Lower leg skin (tissue), 4 donors: ENCODE measurements at regions not wholly inside any gene's neighbourhood (a gene's known extent, or its start where the extent isn't known, plus 50 kb on each side); places are given as distances from the start of the nearest gene placed in this dataset.

Experiments used
- DNase-seq, 2 donors: peaks; one replicate each; pipeline ENCODE4 v3.0.0-alpha.2; 2019; ENCODE audit warnings: low spot score in 2 of 2
- H3K4me3 ChIP-seq: fragments of 200-600 bp; sonication (generic); 2 replicates; pipeline ENCODE4 v1.5.1; 2017; ENCODE audit warnings: mild to moderate bottlenecking, low read depth; ENCODE audit not compliant: poor library complexity, severe bottlenecking
- POLR2A ChIP-seq, 2 donors: fragments of 450-650 bp; IDR thresholded peaks; one replicate each; pipeline ENCODE4 v1.6.1; 2016 to 2017; ENCODE audit warnings: antibody characterized with exemption in 2 of 2, mild to moderate bottlenecking in 1 of 2, moderate library complexity in 1 of 2
- WGBS, 2 donors: methylation state at CpG; one replicate each; pipeline ENCODE4 v1.1.5; 2018; 5-methylcytosine and 5-hydroxymethylcytosine counted together
- intact Hi-C: fragments of 100-400 bp; cut with DNase I; formaldehyde crosslinking; loops from one replicate; pipeline ENCODE4 v1.15.0; 2023; ENCODE audit warnings: low total_unique reads
- TF ChIP-seq, protein P1 (sequence below), 3 donors: fragments of 450-650 bp; IDR thresholded peaks; one replicate each; pipeline ENCODE4 v1.5.1; 2016; ENCODE audit warnings: antibody characterized with exemption in 3 of 3, mild to moderate bottlenecking in 3 of 3, moderate library complexity in 2 of 3

DNA sequence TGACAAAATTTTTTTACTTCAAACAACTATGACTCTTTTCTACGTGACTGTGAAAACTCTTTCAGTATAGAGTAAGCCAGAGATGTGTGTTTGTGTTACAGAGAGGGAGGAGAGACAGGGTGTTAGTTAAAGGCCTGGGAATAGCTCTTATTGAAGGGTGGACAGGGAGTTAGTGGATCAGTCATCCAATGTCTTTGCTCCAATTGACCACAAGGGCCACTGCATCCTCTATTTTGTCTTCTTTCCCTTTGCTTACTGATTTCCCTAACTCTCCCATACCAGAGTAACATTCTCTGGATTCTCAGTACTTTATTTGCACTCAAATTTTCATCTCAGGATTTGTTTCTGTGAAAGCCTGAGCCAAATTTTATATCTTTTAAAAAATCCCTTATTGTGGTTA, 920.3 kb downstream of the CDH18 start:
- intact Hi-C loops = no loop called here
- H3K4me3 ChIP-seq = no peak overlapping the region
- no peak for DNase-seq
- no peak for TF ChIP-seq POLR2A (IDR thresholded peaks at IDR 0.05)
- TF ChIP-seq, protein P1, sequence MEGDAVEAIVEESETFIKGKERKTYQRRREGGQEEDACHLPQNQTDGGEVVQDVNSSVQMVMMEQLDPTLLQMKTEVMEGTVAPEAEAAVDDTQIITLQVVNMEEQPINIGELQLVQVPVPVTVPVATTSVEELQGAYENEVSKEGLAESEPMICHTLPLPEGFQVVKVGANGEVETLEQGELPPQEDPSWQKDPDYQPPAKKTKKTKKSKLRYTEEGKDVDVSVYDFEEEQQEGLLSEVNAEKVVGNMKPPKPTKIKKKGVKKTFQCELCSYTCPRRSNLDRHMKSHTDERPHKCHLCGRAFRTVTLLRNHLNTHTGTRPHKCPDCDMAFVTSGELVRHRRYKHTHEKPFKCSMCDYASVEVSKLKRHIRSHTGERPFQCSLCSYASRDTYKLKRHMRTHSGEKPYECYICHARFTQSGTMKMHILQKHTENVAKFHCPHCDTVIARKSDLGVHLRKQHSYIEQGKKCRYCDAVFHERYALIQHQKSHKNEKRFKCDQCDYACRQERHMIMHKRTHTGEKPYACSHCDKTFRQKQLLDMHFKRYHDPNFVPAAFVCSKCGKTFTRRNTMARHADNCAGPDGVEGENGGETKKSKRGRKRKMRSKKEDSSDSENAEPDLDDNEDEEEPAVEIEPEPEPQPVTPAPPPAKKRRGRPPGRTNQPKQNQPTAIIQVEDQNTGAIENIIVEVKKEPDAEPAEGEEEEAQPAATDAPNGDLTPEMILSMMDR (IDR thresholded peaks at IDR 0.05) = no peak
- 77 to 87% methylated on average over 1 of the region's 1 CpG for WGBS, 2 donors

DNA sequence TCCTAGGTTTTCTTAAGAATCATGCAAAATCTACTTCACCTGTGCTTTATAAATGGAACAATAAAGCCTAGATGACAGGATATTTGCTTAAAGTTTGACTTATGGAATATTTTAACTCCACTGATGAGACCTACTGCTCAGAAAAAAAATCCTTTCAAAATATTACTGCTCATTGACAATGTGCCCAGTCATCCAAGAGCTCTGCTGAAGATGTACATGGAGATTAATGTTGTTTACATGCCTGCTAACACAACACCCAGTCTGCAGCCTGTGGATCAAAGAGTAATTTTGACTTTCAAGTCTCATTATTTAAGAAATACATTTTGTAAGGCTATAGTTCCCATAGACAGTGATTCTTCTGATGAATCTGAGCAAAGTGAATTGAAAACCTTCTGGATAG, 889.6 kb downstream of the CDH18 start:
- intact Hi-C loops = no loop called here
- no peak for TF ChIP-seq POLR2A (IDR thresholded peaks at IDR 0.05)
- no peak for DNase-seq
- no peak overlapping the region for H3K4me3 ChIP-seq

DNA sequence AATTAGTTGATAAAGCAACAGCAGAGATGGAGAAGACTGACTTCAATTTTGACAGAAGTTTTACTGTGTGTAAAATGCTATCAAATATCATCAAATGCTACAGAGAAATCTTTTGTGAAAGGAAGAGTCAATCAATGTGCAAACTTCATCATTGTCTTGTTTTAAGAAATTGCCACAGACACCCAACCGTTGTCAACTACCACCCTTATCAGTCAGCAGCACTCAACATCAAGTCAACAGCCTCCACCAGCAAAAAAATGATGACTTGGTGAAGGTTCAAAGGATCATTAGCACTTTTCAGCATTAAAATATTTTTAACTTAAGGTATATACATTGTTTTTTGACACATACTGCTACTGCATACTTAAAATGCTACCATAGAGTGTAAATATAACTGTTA, 888.8 kb downstream of the CDH18 start:
- 77 to 95% methylated on average over 1 of the region's 1 CpG for WGBS, 2 donors

DNA sequence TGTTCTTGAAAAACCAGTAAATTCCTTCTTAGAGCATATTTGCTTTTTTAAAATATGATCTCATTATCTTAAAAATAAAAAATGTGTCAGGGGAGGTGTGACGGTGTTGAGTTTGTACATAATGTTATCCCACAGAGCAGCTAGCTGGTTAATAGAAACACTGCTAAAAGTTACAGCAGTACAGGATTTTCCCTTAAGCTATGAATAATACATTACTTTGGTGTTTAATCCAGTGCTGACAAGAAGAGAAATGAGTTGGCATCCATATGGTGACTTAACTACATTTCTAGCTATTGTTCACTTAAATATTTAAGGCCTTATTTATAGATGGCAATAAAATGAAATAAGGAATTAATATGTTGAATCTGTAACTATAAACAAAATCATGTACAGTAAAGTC, 883.1 kb downstream of the CDH18 start:
- TF ChIP-seq, protein P1 (IDR thresholded peaks at IDR 0.05) = no peak
- WGBS, 2 donors = 20 to 26% methylated on average over 1 of the region's 1 CpG
- intact Hi-C loops = no loop called here
- H3K4me3 ChIP-seq = no peak overlapping the region
- DNase-seq = no peak

More for the DNA sequence above, 888.8 kb downstream of the CDH18 start:
- no peak overlapping the region for H3K4me3 ChIP-seq
- TF ChIP-seq POLR2A (IDR thresholded peaks at IDR 0.05) = no peak
- TF ChIP-seq, protein P1 (IDR thresholded peaks at IDR 0.05) = no peak
- no peak for DNase-seq
- intact Hi-C loops = no loop called here

DNA sequence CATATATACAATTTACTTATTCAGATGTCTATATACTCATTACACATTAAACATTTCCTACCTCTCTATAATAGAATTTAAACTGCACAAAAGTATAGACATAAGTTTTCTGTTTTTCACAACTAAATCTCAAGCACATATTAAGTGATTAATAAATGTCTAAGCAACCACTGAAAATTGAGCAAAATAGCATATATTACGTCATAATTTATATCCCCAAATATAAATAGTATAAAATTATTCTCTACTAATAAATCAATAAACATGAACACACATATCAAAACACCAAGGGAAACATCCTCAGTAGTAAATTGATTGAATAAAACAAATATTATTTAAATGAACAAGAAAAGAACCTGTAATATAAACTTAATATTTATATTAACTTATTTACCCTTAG, 865.1 kb downstream of the CDH18 start:
- TF ChIP-seq POLR2A (IDR thresholded peaks at IDR 0.05) = no peak
- TF ChIP-seq, protein P1 (IDR thresholded peaks at IDR 0.05) = no peak
- intact Hi-C loops = no loop called here
- 70 to 90% methylated on average over 1 of the region's 1 CpG for WGBS, 2 donors
- no peak for DNase-seq
- no peak overlapping the region for H3K4me3 ChIP-seq

DNA sequence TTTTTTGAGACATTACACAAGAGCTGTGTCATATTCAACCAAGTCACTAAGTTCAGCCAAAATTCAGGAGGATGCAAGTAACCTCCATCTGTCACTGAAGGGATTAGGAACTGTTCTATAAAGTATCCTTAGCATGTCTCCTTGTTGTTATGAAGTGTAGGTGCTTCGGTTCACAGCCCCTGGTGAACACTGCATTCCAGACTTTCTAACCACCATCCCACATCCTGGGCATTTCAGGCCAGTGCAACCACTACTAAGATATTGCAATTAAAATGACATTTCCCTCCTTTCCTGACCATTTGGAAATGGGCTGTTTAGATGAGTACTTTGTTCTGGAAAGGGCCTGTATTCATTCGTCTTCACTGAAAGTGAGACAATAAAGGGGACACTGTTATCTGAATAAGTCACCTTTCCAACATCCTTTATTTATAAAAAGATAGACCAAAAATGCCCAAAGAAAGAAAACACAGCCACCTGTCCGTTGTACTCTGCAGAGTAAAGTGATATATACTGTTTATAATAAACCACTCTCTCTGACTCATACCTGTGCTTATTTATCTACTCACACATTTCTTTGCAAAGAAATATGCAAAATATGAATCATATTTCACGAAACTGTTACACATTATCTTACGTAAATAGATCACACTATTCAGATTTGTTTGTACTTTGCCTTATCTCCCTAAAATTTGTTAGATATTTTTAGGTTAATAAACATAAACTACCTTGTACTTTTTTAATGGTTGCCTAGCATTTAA, 861.9 kb downstream of the CDH18 start:
- WGBS, 2 donors = 42 to 57% methylated on average over 5 of the region's 5 CpGs
- intact Hi-C loops = no loop called here
- TF ChIP-seq, protein P1 (IDR thresholded peaks at IDR 0.05) = no peak
- no peak for TF ChIP-seq POLR2A (IDR thresholded peaks at IDR 0.05)
- DNase-seq = no peak
- H3K4me3 ChIP-seq = no peak overlapping the region
